CD14-positive monocyte (primary cell): ENCODE measurements at regions not wholly inside any gene's neighbourhood (a gene's known extent, or its start where the extent isn't known, plus 50 kb on each side); places are given as distances from the start of the nearest gene placed in this dataset.

Source experiments
- DNase-seq, 3 donors: peaks; one replicate each; pipeline ENCODE4 v3.0.0-alpha.2; 2011 to 2022
- H2AFZ ChIP-seq: 2 replicates; pipeline ENCODE4 v1.6.0; 2012; ENCODE audit warnings: mild to moderate bottlenecking, low read depth, low read length, inconsistent platforms; ENCODE audit not compliant: insufficient read depth, poor library complexity, severe bottlenecking
- H3K27ac ChIP-seq, 2 donors: 1 replicate in 1 of 2; 2 replicates in 1 of 2; pipeline ENCODE4 v1.5.1; 2012 to 2013; ENCODE audit warnings: low read length in 2 of 2, control low read depth in 1 of 2, inconsistent platforms in 1 of 2, low read depth in 1 of 2, mild to moderate bottlenecking in 1 of 2
- H3K27me3 ChIP-seq, 2 donors: one replicate each; pipeline versions ENCODE4 v1.6.0 to v1.6.1; 2011 to 2013; ENCODE audit warnings: low read length in 2 of 2; ENCODE audit not compliant: control insufficient read depth in 2 of 2, insufficient read depth in 2 of 2
- H3K36me3 ChIP-seq, 2 donors: replicated peaks in 1 of 2; 1 replicate in 1 of 2; 2 replicates in 1 of 2; pipeline versions ENCODE4 v1.5.1 to v1.6.1; 2012 to 2013; ENCODE audit warnings: low read length in 2 of 2, control low read depth in 1 of 2, inconsistent platforms in 1 of 2, mild to moderate bottlenecking in 1 of 2; ENCODE audit not compliant: insufficient read depth in 2 of 2, control insufficient read depth in 1 of 2
- H3K4me1 ChIP-seq, 2 donors: 1 replicate in 1 of 2; 2 replicates in 1 of 2; pipeline versions ENCODE4 v1.5.1 to v1.6.1; 2012 to 2013; ENCODE audit warnings: low read length in 2 of 2, control low read depth in 1 of 2, inconsistent platforms in 1 of 2, mild to moderate bottlenecking in 1 of 2, moderate library complexity in 1 of 2; ENCODE audit not compliant: insufficient read depth in 2 of 2, control insufficient read depth in 1 of 2
- H3K4me2 ChIP-seq: replicated peaks from 2 replicates; pipeline ENCODE3; 2012; ENCODE audit warnings: low read length, moderate library complexity, mild to moderate bottlenecking; ENCODE audit not compliant: poor library complexity, severe bottlenecking; ENCODE audit errors: extremely low read depth
- H3K4me3 ChIP-seq, 3 experiments: fragments of 200-600 bp in 1 of 3; sonication (generic) in 1 of 3; replicated peaks in 1 of 3; 1 replicate in 2 of 3; 2 replicates in 1 of 3; pipeline ENCODE4 v1.5.1; 2011 to 2013; ENCODE audit warnings: low read length in 3 of 3, mild to moderate bottlenecking in 3 of 3, control low read depth in 2 of 3, low read depth in 2 of 3, inconsistent platforms in 1 of 3, moderate library complexity in 1 of 3
- H3K79me2 ChIP-seq: 2 replicates; pipeline ENCODE4 v1.6.0; 2012; ENCODE audit warnings: mild to moderate bottlenecking, control low read depth, inconsistent platforms, low read length, moderate library complexity; ENCODE audit not compliant: insufficient read depth
- H3K9ac ChIP-seq: 2 replicates; pipeline ENCODE4 v1.6.0; 2017; ENCODE audit warnings: low read length, mild to moderate bottlenecking; ENCODE audit not compliant: insufficient read depth, poor library complexity, severe bottlenecking
- H3K9me3 ChIP-seq, 2 donors: replicated peaks in 1 of 2; 1 replicate in 1 of 2; 2 replicates in 1 of 2; pipeline versions ENCODE4 v1.5.1 to v1.6.1; 2012 to 2013; ENCODE audit warnings: low read length in 2 of 2, control low read depth in 1 of 2; ENCODE audit not compliant: control insufficient read depth in 1 of 2, insufficient read depth in 1 of 2
- H4K20me1 ChIP-seq: 2 replicates; pipeline ENCODE4 v1.6.0; 2012; ENCODE audit warnings: mild to moderate bottlenecking, low read length, control low read depth, moderate library complexity; ENCODE audit not compliant: insufficient read depth
- H3K27ac Mint-ChIP-seq, 7 donors: one replicate each; pipeline ENCODE4 v1.8.0; 2020; ENCODE audit warnings: mild to moderate bottlenecking in 7 of 7, mixed read lengths in 7 of 7, moderate library complexity in 6 of 7, inconsistent platforms in 2 of 7
- H3K27me3 Mint-ChIP-seq, 3 donors: one replicate each; pipeline ENCODE4 v1.8.0; 2021 to 2022; ENCODE audit warnings: low read depth in 3 of 3, mild to moderate bottlenecking in 3 of 3, mixed read lengths in 3 of 3, moderate library complexity in 3 of 3, inconsistent platforms in 1 of 3
- H3K36me3 Mint-ChIP-seq, 2 donors: one replicate each; pipeline ENCODE4 v1.8.0; 2020; ENCODE audit warnings: mixed read lengths in 2 of 2, inconsistent platforms in 1 of 2, mild to moderate bottlenecking in 1 of 2
- H3K4me1 Mint-ChIP-seq: one replicate; pipeline ENCODE4 v1.8.0; 2020; ENCODE audit warnings: mild to moderate bottlenecking, mixed read lengths
- H3K4me3 Mint-ChIP-seq, 2 donors: one replicate each; pipeline ENCODE4 v1.8.0; 2020; ENCODE audit warnings: mild to moderate bottlenecking in 2 of 2, mixed read lengths in 2 of 2, moderate library complexity in 1 of 2
- H3K9me3 Mint-ChIP-seq, 7 donors: one replicate each; pipeline ENCODE4 v1.8.0; 2020 to 2022; ENCODE audit warnings: mixed read lengths in 7 of 7, mild to moderate bottlenecking in 6 of 7, moderate library complexity in 6 of 7, inconsistent platforms in 2 of 7
- WGBS: methylation state at CpG from one replicate; pipeline ENCODE4 v1.1.5; 2013; ENCODE audit warnings: missing lambda C conversion rate; ENCODE audit not compliant: insufficient coverage; 5-methylcytosine and 5-hydroxymethylcytosine counted together
- intact Hi-C, 2 donors: fragments of 100-400 bp; cut with micrococcal nuclease; formaldehyde crosslinking; loops; one replicate each; pipeline versions ENCODE4 v1.15.0 to v1.15.1; 2023
- TF ChIP-seq, protein P1 (sequence below): fragments of 200-600 bp; IDR thresholded peaks from one replicate; pipeline ENCODE4 v1.8.0; 2022; ENCODE audit warnings: antibody characterized with exemption, mild to moderate bottlenecking

- no peak for DNase-seq
- H3K9me3 Mint-ChIP-seq, result no peaks in the 10 kb centered on the region
Measured at GRCh38 chr10:78732381-78732780, 336.4 kb upstream of the ZMIZ1 start.

GRCh38 chr10:78736926-78737630 is 331.7 kb upstream of the ZMIZ1 start:
- DNase-seq, result no peak
- no peak overlapping the region for H3K9ac ChIP-seq
- Mint-ChIP-seq H3K4me3 (no peak overlapping the region), H3K9me3 (no peaks in the 10 kb centered on the region), H3K27me3 (peaks cover 3 to 5% (median 5%) of the 10 kb centered on the region in 3 donors), H3K36me3 (no peaks in the 10 kb centered on the region), H3K4me1 (peaks cover 11% of the 10 kb centered on the region), H3K27ac (no peak overlapping the region)
- H3K4me2 ChIP-seq, result no peak overlapping the region
- H3K27me3 ChIP-seq, result no peaks in the 10 kb centered on the region
- no peaks in the 10 kb centered on the region for H3K79me2 ChIP-seq
- H3K36me3 ChIP-seq, result no peaks in the 10 kb centered on the region
- TF ChIP-seq, protein P1, sequence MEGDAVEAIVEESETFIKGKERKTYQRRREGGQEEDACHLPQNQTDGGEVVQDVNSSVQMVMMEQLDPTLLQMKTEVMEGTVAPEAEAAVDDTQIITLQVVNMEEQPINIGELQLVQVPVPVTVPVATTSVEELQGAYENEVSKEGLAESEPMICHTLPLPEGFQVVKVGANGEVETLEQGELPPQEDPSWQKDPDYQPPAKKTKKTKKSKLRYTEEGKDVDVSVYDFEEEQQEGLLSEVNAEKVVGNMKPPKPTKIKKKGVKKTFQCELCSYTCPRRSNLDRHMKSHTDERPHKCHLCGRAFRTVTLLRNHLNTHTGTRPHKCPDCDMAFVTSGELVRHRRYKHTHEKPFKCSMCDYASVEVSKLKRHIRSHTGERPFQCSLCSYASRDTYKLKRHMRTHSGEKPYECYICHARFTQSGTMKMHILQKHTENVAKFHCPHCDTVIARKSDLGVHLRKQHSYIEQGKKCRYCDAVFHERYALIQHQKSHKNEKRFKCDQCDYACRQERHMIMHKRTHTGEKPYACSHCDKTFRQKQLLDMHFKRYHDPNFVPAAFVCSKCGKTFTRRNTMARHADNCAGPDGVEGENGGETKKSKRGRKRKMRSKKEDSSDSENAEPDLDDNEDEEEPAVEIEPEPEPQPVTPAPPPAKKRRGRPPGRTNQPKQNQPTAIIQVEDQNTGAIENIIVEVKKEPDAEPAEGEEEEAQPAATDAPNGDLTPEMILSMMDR, result no peak
- H3K27ac ChIP-seq, result no peak overlapping the region
- intact Hi-C loops, result no loop called here
- H2AFZ ChIP-seq, result no peak overlapping the region
- peaks cover 12% of the 10 kb centered on the region in 2 donors for H3K4me1 ChIP-seq
- no peaks in the 10 kb centered on the region for H3K9me3 ChIP-seq
- 100% methylated on average over 2 of the region's 4 CpGs for WGBS
- no peaks in the 10 kb centered on the region for H4K20me1 ChIP-seq
- H3K4me3 ChIP-seq, result no peak overlapping the region

More at GRCh38 chr10:78732381-78732780, 336.4 kb upstream of the ZMIZ1 start:
- Mint-ChIP-seq H3K27ac (no peak overlapping the region), H3K27me3 (peaks cover 3 to 9% (median 5%) of the 10 kb centered on the region in 3 donors), H3K4me1 (peaks cover 26% of the 10 kb centered on the region), H3K4me3 (no peak overlapping the region), H3K36me3 (no peaks in the 10 kb centered on the region)
- intact Hi-C loops, result no loop called here
- Histone ChIP-seq H3K4me2 (no peak overlapping the region), H3K9me3 (no peaks in the 10 kb centered on the region), H2AFZ (no peak overlapping the region), H3K27ac (no peak overlapping the region), H3K9ac (no peak overlapping the region), H3K27me3 (no peaks in the 10 kb centered on the region), H3K36me3 (no peaks in the 10 kb centered on the region), H4K20me1 (no peaks in the 10 kb centered on the region), H3K79me2 (no peaks in the 10 kb centered on the region), H3K4me1 (peaks cover 7 to 11% of the 10 kb centered on the region in 2 donors), H3K4me3 (no peak overlapping the region)
- WGBS, result 85% methylated on average over 4 of the region's 8 CpGs
- TF ChIP-seq, protein P1, result no peak
